Astrocyte (in vitro differentiated cells and primary cell): ENCODE measurements at regions not wholly inside any gene's neighbourhood (a gene's known extent, or its start where the extent isn't known, plus 50 kb on each side); places are given as distances from the start of the nearest gene placed in this dataset.

ENCODE experiments used
- DNase-seq: peaks from one replicate; pipeline ENCODE4 v3.0.0-alpha.2; 2010; ENCODE audit warnings: low read depth
- FAIRE-seq: peaks from 2 replicates; lab custom pipeline; 2011; peaks lifted over from hg19 to GRCh38; lab: Jason Lieb, UNC
- H2AFZ ChIP-seq: 2 replicates; pipeline ENCODE4 v1.6.0; 2012; ENCODE audit warnings: low read depth, low read length, inconsistent platforms
- H3K27ac ChIP-seq: 2 replicates; pipeline ENCODE4 v1.5.1; 2011; ENCODE audit warnings: low read depth, low read length, inconsistent platforms
- H3K27me3 ChIP-seq: 2 replicates; pipeline ENCODE4 v1.6.0; 2011; ENCODE audit warnings: low read length, inconsistent platforms; ENCODE audit not compliant: insufficient read depth
- H3K36me3 ChIP-seq: 2 replicates; pipeline ENCODE4 v1.5.1; 2011; ENCODE audit warnings: low read length, inconsistent platforms; ENCODE audit not compliant: insufficient read depth
- H3K4me1 ChIP-seq: 2 replicates; pipeline ENCODE4 v1.5.1; 2011; ENCODE audit warnings: low read length, inconsistent platforms; ENCODE audit not compliant: insufficient read depth
- H3K4me2 ChIP-seq: 2 replicates; pipeline ENCODE4 v1.6.0; 2012; ENCODE audit warnings: low read length, inconsistent platforms
- H3K4me3 ChIP-seq: 2 replicates; pipeline ENCODE4 v1.5.1; 2011; ENCODE audit warnings: low read depth, mild to moderate bottlenecking, low read length, inconsistent platforms; ENCODE audit not compliant: insufficient read depth
- H3K79me2 ChIP-seq: 2 replicates; pipeline ENCODE4 v1.6.0; 2012; ENCODE audit warnings: mild to moderate bottlenecking, low read length, inconsistent platforms; ENCODE audit not compliant: insufficient read depth
- H3K9ac ChIP-seq: 2 replicates; pipeline ENCODE4 v1.6.0; 2012; ENCODE audit warnings: mild to moderate bottlenecking, low read length, inconsistent platforms
- H3K9me3 ChIP-seq: 2 replicates; pipeline ENCODE4 v1.5.1; 2012; ENCODE audit warnings: low read depth, mild to moderate bottlenecking, low read length, inconsistent platforms; ENCODE audit not compliant: insufficient read depth
- H4K20me1 ChIP-seq: 2 replicates; pipeline ENCODE4 v1.6.0; 2012; ENCODE audit warnings: low read length, inconsistent platforms; ENCODE audit not compliant: insufficient read depth
- H3K27ac Mint-ChIP-seq: one replicate; pipeline ENCODE4 v1.8.0; 2021; ENCODE audit warnings: mild to moderate bottlenecking, mixed read lengths; ENCODE audit not compliant: unreplicated experiment
- H3K27me3 Mint-ChIP-seq: one replicate; pipeline ENCODE4 v1.8.0; 2021; ENCODE audit warnings: low read depth, mixed read lengths; ENCODE audit not compliant: unreplicated experiment
- H3K36me3 Mint-ChIP-seq: one replicate; pipeline ENCODE4 v1.8.0; 2021; ENCODE audit warnings: low read depth, mixed read lengths; ENCODE audit not compliant: unreplicated experiment
- H3K4me1 Mint-ChIP-seq: one replicate; pipeline ENCODE4 v1.8.0; 2021; ENCODE audit warnings: low read depth, mixed read lengths; ENCODE audit not compliant: unreplicated experiment
- H3K4me3 Mint-ChIP-seq: one replicate; pipeline ENCODE4 v1.8.0; 2021; ENCODE audit warnings: mild to moderate bottlenecking, moderate library complexity, mixed read lengths; ENCODE audit not compliant: unreplicated experiment
- H3K9me3 Mint-ChIP-seq: one replicate; pipeline ENCODE4 v1.8.0; 2021; ENCODE audit warnings: mild to moderate bottlenecking, mixed read lengths; ENCODE audit not compliant: unreplicated experiment
- EZH2 ChIP-seq: IDR thresholded peaks from 2 replicates; pipeline ENCODE4 v1.6.1; 2012; ENCODE audit warnings: mild to moderate bottlenecking, low read length, inconsistent platforms; ENCODE audit not compliant: insufficient read depth
- TF ChIP-seq, protein P1 (sequence below): IDR thresholded peaks from 2 replicates; pipeline ENCODE4 v1.5.1; 2011; ENCODE audit warnings: low read depth, mild to moderate bottlenecking, inconsistent platforms, low read length, moderate library complexity; ENCODE audit not compliant: insufficient read depth

DNA sequence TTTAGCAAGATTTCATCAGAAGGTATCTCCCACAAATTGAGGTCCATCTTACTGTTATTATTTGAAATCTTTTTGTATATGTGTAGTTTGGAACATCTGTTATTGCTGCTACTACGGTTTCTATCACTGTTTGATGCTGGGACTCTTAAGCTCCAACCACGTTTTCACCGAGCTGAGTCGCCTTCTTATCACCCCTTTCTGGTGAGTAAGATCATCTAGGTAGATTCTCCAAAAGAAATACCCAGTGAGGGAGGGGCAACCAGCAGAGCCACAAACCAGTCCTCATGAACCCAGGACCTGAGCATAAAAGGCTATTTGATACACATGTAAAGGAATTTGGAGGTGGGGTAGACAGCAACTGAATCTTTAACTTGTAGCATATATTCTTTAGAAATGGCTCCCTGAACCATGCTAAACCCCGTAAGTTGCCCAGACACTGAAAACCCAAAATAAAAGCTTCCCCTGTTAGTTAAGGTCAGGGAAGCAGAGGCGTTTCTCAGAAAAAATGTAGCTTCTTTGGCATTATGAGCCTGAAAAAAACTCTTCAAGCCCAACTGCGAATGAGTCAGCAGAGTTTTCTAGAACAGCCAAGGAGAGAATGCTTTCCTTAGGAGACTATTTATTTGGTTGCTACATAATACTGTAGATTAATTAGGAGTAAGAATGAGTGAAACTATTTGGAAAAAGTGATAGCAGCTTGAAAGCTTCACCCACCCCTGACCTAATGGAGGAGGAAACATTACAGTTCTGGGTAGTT, 53.8 kb upstream of the ATXN3L start:
- Mint-ChIP-seq H3K36me3 (no peaks in the 10 kb centered on the region), H3K27ac (peak overlapping the region; percentile 78), H3K27me3 (no peaks in the 10 kb centered on the region), H3K9me3 (no peaks in the 10 kb centered on the region), H3K4me3 (no peak overlapping the region), H3K4me1 (peaks cover 35% of the 10 kb centered on the region)
- Histone ChIP-seq H3K27ac (peak overlapping the region; percentile 75), H2AFZ (no peak overlapping the region), H3K27me3 (no peaks in the 10 kb centered on the region), H3K36me3 (no peaks in the 10 kb centered on the region), H3K79me2 (no peaks in the 10 kb centered on the region), H3K9me3 (no peaks in the 10 kb centered on the region), H3K4me3 (no peak overlapping the region), H4K20me1 (no peaks in the 10 kb centered on the region), H3K4me2 (peak overlapping the region; percentile 36), H3K9ac (peak overlapping the region; percentile 69), H3K4me1 (peaks cover 28% of the 10 kb centered on the region)
- TF ChIP-seq EZH2, result no peak
- TF ChIP-seq, protein P1, sequence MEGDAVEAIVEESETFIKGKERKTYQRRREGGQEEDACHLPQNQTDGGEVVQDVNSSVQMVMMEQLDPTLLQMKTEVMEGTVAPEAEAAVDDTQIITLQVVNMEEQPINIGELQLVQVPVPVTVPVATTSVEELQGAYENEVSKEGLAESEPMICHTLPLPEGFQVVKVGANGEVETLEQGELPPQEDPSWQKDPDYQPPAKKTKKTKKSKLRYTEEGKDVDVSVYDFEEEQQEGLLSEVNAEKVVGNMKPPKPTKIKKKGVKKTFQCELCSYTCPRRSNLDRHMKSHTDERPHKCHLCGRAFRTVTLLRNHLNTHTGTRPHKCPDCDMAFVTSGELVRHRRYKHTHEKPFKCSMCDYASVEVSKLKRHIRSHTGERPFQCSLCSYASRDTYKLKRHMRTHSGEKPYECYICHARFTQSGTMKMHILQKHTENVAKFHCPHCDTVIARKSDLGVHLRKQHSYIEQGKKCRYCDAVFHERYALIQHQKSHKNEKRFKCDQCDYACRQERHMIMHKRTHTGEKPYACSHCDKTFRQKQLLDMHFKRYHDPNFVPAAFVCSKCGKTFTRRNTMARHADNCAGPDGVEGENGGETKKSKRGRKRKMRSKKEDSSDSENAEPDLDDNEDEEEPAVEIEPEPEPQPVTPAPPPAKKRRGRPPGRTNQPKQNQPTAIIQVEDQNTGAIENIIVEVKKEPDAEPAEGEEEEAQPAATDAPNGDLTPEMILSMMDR, result no peak
- FAIRE-seq (peak; percentile 90), DNase-seq (peak; percentile 89)

DNA sequence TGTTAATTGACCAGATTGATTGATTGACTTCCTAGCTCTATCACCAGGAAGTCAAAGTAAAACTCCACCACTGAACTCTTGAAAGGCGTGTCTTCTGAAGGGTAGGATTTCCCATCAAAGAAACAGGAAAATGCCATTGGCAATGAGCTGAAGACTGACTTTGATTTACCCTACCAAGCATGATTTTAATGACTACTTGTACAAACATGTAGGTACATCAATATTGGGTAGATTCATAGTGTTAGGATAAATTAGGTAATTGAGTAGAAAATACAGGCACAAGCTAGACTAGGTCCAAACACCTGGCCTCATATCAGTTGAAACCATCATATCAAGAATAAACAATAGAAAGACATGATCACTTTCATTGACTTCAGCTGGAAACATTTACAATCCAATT, 53.2 kb upstream of the ATXN3L start:
- FAIRE-seq (peak; percentile 87), DNase-seq (no peak)
- Mint-ChIP-seq H3K9me3 (no peaks in the 10 kb centered on the region), H3K27ac (peak overlapping the region; percentile 78), H3K36me3 (no peaks in the 10 kb centered on the region), H3K4me1 (peaks cover 35% of the 10 kb centered on the region), H3K4me3 (no peak overlapping the region), H3K27me3 (no peaks in the 10 kb centered on the region)
- peak overlapping the region; percentile 69 for H3K9ac ChIP-seq
- no peaks in the 10 kb centered on the region for H4K20me1 ChIP-seq
- H3K79me2 ChIP-seq, result no peaks in the 10 kb centered on the region
- no peaks in the 10 kb centered on the region for H3K27me3 ChIP-seq
- TF ChIP-seq EZH2, result no peak
- TF ChIP-seq, protein P1, result no peak
- peaks cover 27% of the 10 kb centered on the region for H3K4me1 ChIP-seq
- H3K36me3 ChIP-seq, result no peaks in the 10 kb centered on the region
- H3K27ac ChIP-seq, result peak overlapping the region; percentile 75
- H2AFZ ChIP-seq, result no peak overlapping the region
- H3K9me3 ChIP-seq, result no peaks in the 10 kb centered on the region
- peak overlapping the region; percentile 36 for H3K4me2 ChIP-seq
- H3K4me3 ChIP-seq, result no peak overlapping the region
